GM12878 (cell line): ENCODE measurements at regions not wholly inside any gene's neighbourhood (a gene's known extent, or its start where the extent isn't known, plus 50 kb on each side); places are given as distances from the start of the nearest gene placed in this dataset.
"Not testable (repeated sequence)": the region's sequence is repeated elsewhere in the genome, so short reads cannot be mapped to it uniquely, and the experiment has no call there.

Experiments
- ATAC-seq: fragments of 200-7000 bp; cut with Tn5 transposase; 3 replicates; pipeline ENCODE4 v1.9.1; 2020; ENCODE audit warnings: mild to moderate bottlenecking, moderate library complexity
- BruUV-seq: library from RNA; stranded (reverse); fragments of 400-500 nt; replicated peaks from 2 replicates; lab custom pipeline; 2021; lab: Mats Ljungman, UMichigan
- CTCF ChIA-PET: fragments of 300-600 bp; sonication (Branson Sonifier 250); formaldehyde crosslinking; extraction: SDS; loops from one replicate; lab custom pipeline; 2021; ENCODE audit warnings: inconsistent platforms; lab: Yijun Ruan, JAX
- POLR2A ChIA-PET: fragments of 350-600 bp; formaldehyde crosslinking; extraction: SDS; loops from one replicate; lab custom pipeline; 2021; ENCODE audit warnings: inconsistent platforms; lab: Charles Lee
- RAD21 ChIA-PET: fragments of 300-600 bp; sonication (Branson Sonifier 250); formaldehyde crosslinking; loops from one replicate; lab custom pipeline; 2023; ENCODE audit warnings: antibody characterized with exemption; ENCODE audit not compliant: unreplicated experiment; lab: Charles Lee
- SMC1A ChIA-PET: fragments of 300-600 bp; sonication (Branson Sonifier 250); formaldehyde crosslinking; loops from one replicate; lab custom pipeline; 2023; ENCODE audit not compliant: unreplicated experiment, uncharacterized antibody; lab: Charles Lee
- DNase-seq: peaks from one replicate; pipeline ENCODE4 v3.0.0-alpha.2; 2011; ENCODE audit warnings: low read depth, low spot score
- FAIRE-seq: peaks from 3 replicates; lab custom pipeline; 2011; peaks lifted over from hg19 to GRCh38; lab: Jason Lieb, UNC
- H2AFZ ChIP-seq: 2 replicates; pipeline ENCODE4 v1.6.0; 2011; ENCODE audit warnings: low read depth, low read length, control low read depth; ENCODE audit not compliant: control insufficient read depth
- H3K27ac ChIP-seq: 2 replicates; pipeline ENCODE4 v1.5.1; 2011; ENCODE audit warnings: control low read depth; ENCODE audit not compliant: control insufficient read depth, insufficient read depth
- H3K27me3 ChIP-seq, 2 experiments: replicated peaks in 1 of 2; 2 replicates each; pipeline versions ENCODE4 v1.6.0 to v1.6.1; 2011; ENCODE audit warnings: low read length in 1 of 2; ENCODE audit not compliant: control insufficient read depth in 2 of 2, insufficient read depth in 2 of 2
- H3K36me3 ChIP-seq, 2 experiments: 2 replicates each; pipeline ENCODE4 v1.5.1; 2011; ENCODE audit warnings: low read length in 1 of 2; ENCODE audit not compliant: control insufficient read depth in 2 of 2, insufficient read depth in 2 of 2
- H3K4me1 ChIP-seq: 2 replicates; pipeline ENCODE4 v1.6.1; 2011; ENCODE audit warnings: mild to moderate bottlenecking, low read length, moderate library complexity, mixed read lengths; ENCODE audit not compliant: control insufficient read depth, insufficient read depth
- H3K4me2 ChIP-seq: 2 replicates; pipeline ENCODE4 v1.6.0; 2011; ENCODE audit warnings: control low read depth; ENCODE audit not compliant: control insufficient read depth, insufficient read depth
- H3K4me3 ChIP-seq: fragments of 200-600 bp; sonication (generic); 2 replicates; pipeline ENCODE4 v1.5.1; 2016
- H3K79me2 ChIP-seq: 2 replicates; pipeline ENCODE4 v1.6.0; 2011; ENCODE audit warnings: low read length; ENCODE audit not compliant: control insufficient read depth, insufficient read depth
- H3K9ac ChIP-seq: 2 replicates; pipeline ENCODE4 v1.8.0; 2011; ENCODE audit warnings: low read length, control low read depth, mixed read lengths; ENCODE audit not compliant: control insufficient read depth, insufficient read depth
- H3K9me3 ChIP-seq: replicated peaks from 3 replicates; pipeline ENCODE4 v1.5.1; 2011; ENCODE audit warnings: mild to moderate bottlenecking, low read length; ENCODE audit not compliant: control insufficient read depth, insufficient read depth
- H4K20me1 ChIP-seq: 2 replicates; pipeline ENCODE4 v1.6.0; 2011; ENCODE audit not compliant: control insufficient read depth, insufficient read depth
- JUNB ChIP-seq: IDR thresholded peaks from 2 replicates; pipeline ENCODE4 v1.6.1; 2016; ENCODE audit warnings: antibody characterized with exemption, mild to moderate bottlenecking
- WGBS: methylation state at CpG from one replicate; pipeline ENCODE4 v1.1.6; 2016; ENCODE audit warnings: low lambda C conversion rate; ENCODE audit not compliant: insufficient replicate concordance, insufficient coverage; ENCODE audit errors: missing lambda C conversion rate; 5-methylcytosine and 5-hydroxymethylcytosine counted together
- in situ Hi-C: fragments of 300-500 bp; cut with MboI; formaldehyde crosslinking; loops from 9 replicates; pipeline ENCODE4 v1.14.3; 2018; ENCODE audit warnings: mixed read lengths
- intact Hi-C: fragments of 100-400 bp; cut with micrococcal nuclease; formaldehyde crosslinking; loops from one replicate; pipeline ENCODE4 v1.14.2; 2022; ENCODE audit not compliant: unreplicated experiment

GRCh38 chr14:106475214-106475613 lies 948.8 kb downstream of the TMEM121 start:
- peak; percentile 75 for ATAC-seq
- not testable (repeated sequence) for H3K9me3 ChIP-seq, H3K4me2 ChIP-seq, H3K9ac ChIP-seq, H3K36me3 ChIP-seq, H3K79me2 ChIP-seq, H4K20me1 ChIP-seq, H3K4me3 ChIP-seq
- RAD21 ChIA-PET, result interaction anchor here (1.0 to 1.5 kb wide), 4 partner anchors 18 to 58 kb away, joined by 3 to 5 read pairs (median 4); no protein-coding TSS in a partner anchor
- CTCF ChIA-PET, result interaction anchor here (0.7 to 15.3 kb wide), 7 partner anchors 13 to 217 kb away, joined by 3 to 152 read pairs (median 5); no protein-coding TSS in a partner anchor
- peak; percentile 36; the same call in 1 of the 2 replicates for TF ChIP-seq JUNB
- TF ChIP-seq, all 136 proteins: peak for 1; not testable (repeated sequence) for 135
- BruUV-seq, DNase-seq, POLR2A ChIA-PET, H2AFZ ChIP-seq, in situ Hi-C loops, H3K27ac ChIP-seq, H3K27me3 ChIP-seq, H3K4me1 ChIP-seq, intact Hi-C loops, FAIRE-seq: not testable (repeated sequence)
- 57% methylated on average over 3 of the region's 3 CpGs for WGBS
- SMC1A ChIA-PET, result interaction anchor here (0.5 to 1.4 kb wide), 5 partner anchors 16 to 938 kb away, joined by 3 to 5 read pairs (median 3); no protein-coding TSS in a partner anchor

GRCh38 chr14:106477600-106477999 lies 951.2 kb downstream of the TMEM121 start:
- H3K27ac ChIP-seq, BruUV-seq, H3K79me2 ChIP-seq, H3K9me3 ChIP-seq, intact Hi-C loops, H3K4me2 ChIP-seq, H3K9ac ChIP-seq, H3K36me3 ChIP-seq, POLR2A ChIA-PET, H3K4me1 ChIP-seq, DNase-seq, H2AFZ ChIP-seq, H3K27me3 ChIP-seq, H3K4me3 ChIP-seq, ATAC-seq, in situ Hi-C loops, H4K20me1 ChIP-seq: not testable (repeated sequence)
- ChIA-PET RAD21 (interaction anchor here (1.1 kb wide), 1 partner anchor 41 kb away, joined by 5 read pairs; no protein-coding TSS in a partner anchor), SMC1A (interaction anchor here (1.1 kb wide), 3 partner anchors 9 to 59 kb away, joined by 3 read pairs; no protein-coding TSS in a partner anchor), CTCF (interaction anchor here (1.1 to 15.3 kb wide), 8 partner anchors 12 to 59 kb away, joined by 3 to 152 read pairs (median 6); no protein-coding TSS in a partner anchor)
- WGBS, result no CpG with 5 or more reads among the region's 4 CpGs
- FAIRE-seq, result peak; percentile 81

- BruUV-seq, H3K79me2 ChIP-seq, H3K27ac ChIP-seq, RAD21 ChIA-PET, H3K4me3 ChIP-seq, POLR2A ChIA-PET, H2AFZ ChIP-seq, in situ Hi-C loops, H3K4me2 ChIP-seq, H3K4me1 ChIP-seq, H3K36me3 ChIP-seq, CTCF ChIA-PET, ATAC-seq, H3K9me3 ChIP-seq, H3K9ac ChIP-seq, intact Hi-C loops, FAIRE-seq, DNase-seq, H4K20me1 ChIP-seq, H3K27me3 ChIP-seq, SMC1A ChIA-PET: not testable (repeated sequence)
- WGBS, result no CpG with 5 or more reads among the region's 34 CpGs
These were observed 953.9 kb downstream of the TMEM121 start for GRCh38 chr14:106480287-106480686.

- whole genome bisulfite sequencing, result no CpG with 5 or more reads among the region's 45 CpGs
- DNase-seq, H3K4me3 ChIP-seq, H3K79me2 ChIP-seq, RAD21 ChIA-PET, FAIRE-seq, H3K4me1 ChIP-seq, H3K36me3 ChIP-seq, H2AFZ ChIP-seq, intact Hi-C loops, SMC1A ChIA-PET, POLR2A ChIA-PET, H3K9me3 ChIP-seq, CTCF ChIA-PET, in situ Hi-C loops, H3K27ac ChIP-seq, H3K27me3 ChIP-seq, H3K9ac ChIP-seq, BruUV-seq, H3K4me2 ChIP-seq, H4K20me1 ChIP-seq, ATAC-seq: not testable (repeated sequence)
These were observed 955.8 kb downstream of the TMEM121 start for GRCh38 chr14:106482213-106482612.
